ENCODE measurements at regions not wholly inside any gene's neighbourhood (a gene's known extent, or its start where the extent isn't known, plus 50 kb on each side); places are given as distances from the start of the nearest gene placed in this dataset.

DNA sequence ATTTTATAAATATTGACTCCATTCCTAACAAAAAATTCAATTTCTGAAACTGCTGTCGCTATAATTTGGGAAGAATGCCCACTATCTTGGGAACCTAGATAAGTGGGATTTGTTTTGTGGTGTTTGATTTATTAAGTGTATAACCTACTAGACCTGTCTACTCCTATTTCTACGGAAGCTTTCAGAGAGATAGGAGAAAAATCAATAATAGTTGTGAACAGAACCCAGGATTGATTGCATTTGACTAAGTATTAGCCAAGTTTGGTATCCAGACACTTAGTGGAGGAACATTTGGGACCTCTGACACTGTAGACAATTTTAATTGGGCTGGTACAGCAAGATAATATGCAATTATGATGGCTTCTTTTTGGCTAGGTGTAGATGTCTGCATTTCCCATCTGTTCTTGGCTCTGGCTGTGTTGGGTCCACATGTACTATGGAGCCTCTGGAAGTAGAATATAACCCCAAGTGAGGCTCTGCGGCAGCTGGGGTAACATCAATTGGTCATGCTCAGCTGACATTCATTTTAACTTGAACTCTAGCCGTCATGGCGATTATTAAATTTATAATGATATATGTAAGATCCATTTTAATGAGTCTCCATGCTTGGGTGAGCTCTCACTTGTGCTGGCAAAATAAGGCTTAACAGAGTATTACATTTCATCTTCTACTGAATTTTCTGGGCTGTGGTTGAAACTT is 111.5 kb upstream of the E2F8 start:
- no peak for DNase-seq

DNA sequence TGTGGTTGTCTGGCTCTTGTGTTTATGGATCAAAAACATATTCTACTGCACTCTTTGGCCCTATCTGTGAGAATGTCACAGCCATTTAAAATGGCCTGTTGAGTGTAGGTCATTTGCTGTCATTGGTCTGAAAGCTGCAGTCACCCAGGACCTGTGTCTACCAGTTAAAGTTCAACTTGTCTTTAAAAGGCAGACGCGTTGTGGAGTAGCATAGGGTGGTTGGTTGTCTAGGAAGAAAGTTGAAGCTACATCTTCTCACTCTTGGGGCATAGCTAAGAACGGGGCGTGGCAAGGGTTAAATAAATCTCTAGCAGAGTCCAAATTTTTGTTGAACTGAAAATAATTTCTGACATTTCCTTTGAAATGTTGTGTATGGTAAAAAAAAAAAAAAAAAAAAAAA is 110.7 kb upstream of the E2F8 start:
- no peak for DNase-seq

GRCh38 chr11:19350160-19350559 is 109.4 kb upstream of the E2F8 start:
- DNase-seq = no peak

GRCh38 chr11:19349340-19350025 is 108.7 kb upstream of the E2F8 start:
- DNase-seq = no peak

- DNase-seq = no peak
These were observed 107.2 kb upstream of the E2F8 start for GRCh38 chr11:19347911-19348310.

- DNase-seq = no peak
These were observed 105.3 kb upstream of the E2F8 start for GRCh38 chr11:19345848-19346681.

GRCh38 chr11:19345519-19345847 is 104.7 kb upstream of the E2F8 start:
- DNase-seq = no peak

GRCh38 chr11:19344661-19345518 is 104.1 kb upstream of the E2F8 start:
- no peak for DNase-seq

DNA sequence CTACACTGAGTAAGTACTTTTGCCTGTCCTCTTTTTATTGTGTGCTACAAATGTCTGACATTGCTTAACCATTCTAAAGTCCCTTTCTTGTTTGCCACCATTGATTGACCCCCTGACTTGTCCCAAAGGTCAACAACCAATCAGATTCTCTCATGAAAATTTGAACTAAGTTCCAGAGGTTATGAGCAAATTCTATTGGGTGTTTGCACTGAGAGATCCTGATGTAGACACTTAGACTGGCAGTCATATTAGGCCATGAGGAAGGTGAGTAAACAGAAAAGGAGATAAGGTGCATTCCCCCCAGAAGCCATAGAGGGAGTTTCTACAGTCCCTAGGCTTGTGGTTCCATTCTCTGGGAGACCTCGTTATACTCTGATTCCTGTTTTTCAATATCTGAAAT is 101.3 kb upstream of the E2F8 start:
- DNase-seq = no peak

DNA sequence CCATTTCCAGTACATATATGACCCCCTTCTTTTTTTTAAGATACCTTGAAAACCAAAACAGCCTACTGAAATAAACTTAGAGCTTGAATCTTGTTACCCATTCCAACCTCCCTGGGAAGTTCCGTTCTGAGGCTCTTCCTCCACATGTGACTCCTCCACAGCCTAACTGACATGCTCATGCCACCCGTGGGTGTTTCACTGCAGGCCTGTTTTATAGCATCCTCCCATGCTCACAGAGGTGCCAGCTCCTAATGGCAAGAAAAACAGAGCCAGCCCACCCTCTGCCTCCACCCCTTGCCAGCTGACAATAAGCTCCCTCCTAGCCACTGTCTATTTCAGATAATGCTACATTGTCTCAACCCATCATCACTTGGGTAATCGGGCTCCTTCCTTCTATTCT is 97.6 kb upstream of the E2F8 start:
- DNase-seq = no peak

GRCh38 chr11:19337779-19338178 is 97.0 kb upstream of the E2F8 start:
- no peak for DNase-seq

- no peak for DNase-seq
These were observed 95.6 kb upstream of the E2F8 start for GRCh38 chr11:19336331-19336730.

DNA sequence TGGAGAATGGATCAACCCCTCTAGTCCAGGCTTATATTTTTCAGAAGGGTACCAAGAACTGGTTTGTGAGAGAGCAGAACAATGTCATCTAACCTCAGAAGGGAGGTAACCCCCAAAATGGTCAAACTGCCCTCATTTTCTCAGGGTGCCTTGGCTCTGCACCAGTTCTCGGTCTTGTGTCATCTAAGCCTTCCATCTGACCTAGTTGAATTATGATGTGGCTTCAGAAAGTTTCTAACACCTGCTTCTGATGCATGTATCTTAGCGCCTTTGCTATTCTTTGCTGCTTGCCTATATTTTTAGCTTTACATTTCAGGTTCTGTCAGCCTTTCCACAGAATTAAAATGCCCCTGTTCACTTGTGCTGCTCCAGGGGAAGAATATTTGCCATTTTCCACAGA is 91.7 kb upstream of the E2F8 start:
- no peak for DNase-seq

- DNase-seq = no peak
These were observed 89.7 kb upstream of the E2F8 start for GRCh38 chr11:19330416-19330815.

- DNase-seq = no peak
These were observed 89.2 kb upstream of the E2F8 start for GRCh38 chr11:19329970-19330369.

GRCh38 chr11:19328586-19329311 is 88.0 kb upstream of the E2F8 start:
- DNase-seq = no peak

DNA sequence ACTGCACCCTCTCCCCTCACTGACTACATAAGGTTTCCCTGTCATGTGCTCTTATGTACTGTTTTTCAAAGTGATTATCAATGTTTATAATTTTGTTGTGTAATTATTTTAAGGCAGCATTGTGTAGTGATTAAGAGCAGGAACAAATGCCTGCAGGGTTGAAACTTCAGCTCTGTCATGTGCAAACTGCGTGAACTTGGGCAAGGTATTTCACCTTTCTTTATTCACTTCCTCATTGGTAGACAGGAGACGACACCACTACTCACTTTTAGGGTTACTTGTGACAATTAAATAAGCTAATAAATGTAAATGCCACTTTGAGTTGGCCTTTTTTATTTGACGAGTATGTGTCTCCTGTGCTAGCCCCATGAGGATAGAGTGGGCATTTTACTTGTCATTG is 86.5 kb upstream of the E2F8 start:
- no peak for DNase-seq

DNA sequence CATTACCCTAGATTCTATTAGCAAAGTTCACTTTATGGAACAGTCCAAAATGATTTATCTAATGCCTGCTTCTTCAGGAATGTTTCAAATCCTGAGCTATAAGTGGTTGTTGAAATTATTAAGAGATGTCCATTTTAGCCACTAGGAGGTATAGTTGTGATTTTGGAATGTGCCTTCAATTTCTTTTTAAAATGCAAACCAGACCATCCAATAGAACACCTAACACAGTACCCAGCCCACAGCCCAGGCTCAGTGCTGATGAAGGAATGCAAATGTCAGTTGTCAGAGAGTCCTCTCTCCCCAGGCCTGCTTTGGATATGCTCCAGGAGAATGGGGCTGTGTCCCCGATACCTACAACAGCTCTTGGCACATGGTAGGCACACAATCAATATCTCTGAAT is 85.8 kb upstream of the E2F8 start:
- no peak for DNase-seq

GRCh38 chr11:19323502-19323901 is 82.8 kb upstream of the E2F8 start:
- DNase-seq = no peak

- DNase-seq = no peak
These were observed 80.6 kb upstream of the E2F8 start for GRCh38 chr11:19321351-19321750.

- no peak for DNase-seq
These were observed 80.1 kb upstream of the E2F8 start for GRCh38 chr11:19320827-19321226.

- DNase-seq = no peak
These were observed 75.7 kb upstream of the E2F8 start for GRCh38 chr11:19316434-19316833.
